NCI-H524 treated with DMSO at 0.1 percent for 48 hours (cell line): ENCODE measurements at regions not wholly inside any gene's neighbourhood (a gene's known extent, or its start where the extent isn't known, plus 50 kb on each side); places are given as distances from the start of the nearest gene placed in this dataset.
"Not testable (repeated sequence)": the region's sequence is repeated elsewhere in the genome, so short reads cannot be mapped to it uniquely, and the experiment has no call there.

Source experiments
- DNase-seq: peaks from one replicate; lab custom pipeline; 2025; lab: John Stamatoyannopoulos, UW

DNA sequence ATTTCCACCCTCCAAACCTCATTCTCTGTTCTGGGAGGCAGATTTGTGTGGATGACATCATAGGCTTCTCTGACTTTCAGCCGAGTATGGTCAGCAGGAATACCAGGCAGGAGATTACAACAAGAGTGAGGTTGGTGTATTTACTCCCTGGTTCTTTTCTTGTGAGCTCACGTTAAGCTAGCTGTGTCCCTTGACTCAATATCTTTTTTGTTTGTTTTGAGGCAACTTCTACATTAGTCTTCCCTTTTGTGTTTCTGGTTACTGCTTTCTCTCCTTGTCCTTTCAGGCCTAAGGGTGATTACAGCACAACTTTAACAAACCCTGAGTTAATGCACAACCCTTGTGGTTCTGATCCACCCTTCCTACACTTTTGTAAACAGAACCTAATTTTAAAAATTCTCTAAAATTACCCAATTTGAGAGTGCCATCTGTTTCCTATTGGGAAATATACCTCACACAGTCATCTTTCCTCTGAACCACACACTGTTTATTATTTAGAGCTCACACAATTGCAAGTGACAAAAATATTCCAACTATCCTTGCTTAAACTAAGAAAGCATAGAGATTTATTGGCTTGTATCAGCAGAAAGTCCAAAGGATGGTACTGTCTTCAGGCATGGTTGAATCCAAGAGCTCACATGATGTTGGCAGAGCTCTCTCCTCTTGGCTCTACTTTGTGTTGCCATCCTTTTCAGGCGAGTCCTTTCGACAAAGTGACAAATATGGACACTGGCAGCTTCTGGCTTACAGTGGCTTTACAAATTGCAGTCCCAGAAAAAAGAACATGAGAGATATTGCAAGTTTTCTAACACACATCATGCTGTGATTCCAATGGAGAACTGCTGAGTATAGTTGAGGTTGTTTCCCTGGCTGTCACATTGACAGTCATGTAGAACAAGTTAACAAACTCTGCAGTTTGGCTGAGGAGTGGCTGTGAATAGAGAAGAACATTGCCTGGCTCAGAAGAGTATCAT, 150.5 kb upstream of the DDIT4L start:
- DNase-seq: no peak

GRCh38 chr4:100339870-100340269, 149.6 kb upstream of the DDIT4L start:
- DNase-seq: no peak

DNA sequence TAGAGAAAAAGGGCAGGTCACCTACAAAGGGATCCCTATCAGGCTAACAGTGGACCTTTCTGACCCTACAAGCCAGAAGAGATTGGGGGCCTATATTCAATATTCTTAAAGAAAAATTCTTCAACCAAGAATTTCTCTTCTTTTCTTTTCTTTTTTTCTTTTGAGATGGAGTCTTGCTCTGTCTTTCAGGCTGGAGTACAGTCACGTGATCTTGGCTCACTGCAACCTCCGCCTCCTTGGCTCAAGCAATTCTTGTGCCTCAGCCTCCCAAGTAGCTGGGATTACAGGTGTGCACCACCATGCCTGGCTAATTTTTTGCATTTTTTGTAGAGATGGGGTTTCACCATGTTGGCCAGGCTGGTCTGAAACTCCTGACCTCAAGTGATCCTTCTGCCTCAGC, 143.2 kb upstream of the DDIT4L start:
- DNase-seq: not testable (repeated sequence)

DNA sequence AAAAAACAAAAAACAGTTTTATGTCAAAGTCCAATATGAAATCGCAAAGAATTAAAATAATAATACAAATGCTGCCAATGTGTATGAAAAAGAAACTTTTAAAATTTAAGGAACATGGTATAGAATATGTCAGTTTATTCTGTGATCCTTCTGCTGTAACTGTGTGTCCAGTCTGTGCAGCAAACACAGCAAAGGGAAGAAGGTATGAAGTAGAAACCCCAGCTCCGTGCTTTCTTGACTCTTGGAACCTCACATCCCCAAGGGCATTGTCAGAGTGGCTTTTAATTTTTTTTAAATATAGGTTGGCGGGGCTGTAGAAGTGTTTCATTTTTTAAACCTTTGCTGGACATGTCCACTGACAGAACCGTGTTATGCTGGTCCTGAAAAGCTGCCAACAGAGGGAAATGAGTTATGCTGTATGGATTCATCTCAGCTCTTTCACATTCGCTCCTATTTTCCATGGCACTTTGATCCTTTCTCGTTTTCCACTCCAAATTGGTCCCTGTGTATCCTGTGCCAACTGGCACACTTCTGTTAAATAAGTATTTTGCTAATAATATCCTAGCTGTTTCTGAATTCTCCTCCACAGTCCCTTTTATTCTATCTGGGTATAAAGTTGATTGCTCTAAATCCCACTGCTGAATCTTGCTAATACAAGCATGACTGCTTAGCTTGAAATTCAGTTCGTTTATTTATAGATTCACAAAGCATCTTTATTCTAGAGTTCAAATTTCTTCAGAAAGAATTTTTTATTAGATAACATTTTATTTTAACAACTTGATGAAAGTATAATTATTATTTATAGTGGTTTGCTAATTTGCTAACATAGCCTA, 127.0 kb upstream of the DDIT4L start:
- DNase-seq: no peak

GRCh38 chr4:100314057-100314456, 123.8 kb upstream of the DDIT4L start:
- no peak for DNase-seq

DNA sequence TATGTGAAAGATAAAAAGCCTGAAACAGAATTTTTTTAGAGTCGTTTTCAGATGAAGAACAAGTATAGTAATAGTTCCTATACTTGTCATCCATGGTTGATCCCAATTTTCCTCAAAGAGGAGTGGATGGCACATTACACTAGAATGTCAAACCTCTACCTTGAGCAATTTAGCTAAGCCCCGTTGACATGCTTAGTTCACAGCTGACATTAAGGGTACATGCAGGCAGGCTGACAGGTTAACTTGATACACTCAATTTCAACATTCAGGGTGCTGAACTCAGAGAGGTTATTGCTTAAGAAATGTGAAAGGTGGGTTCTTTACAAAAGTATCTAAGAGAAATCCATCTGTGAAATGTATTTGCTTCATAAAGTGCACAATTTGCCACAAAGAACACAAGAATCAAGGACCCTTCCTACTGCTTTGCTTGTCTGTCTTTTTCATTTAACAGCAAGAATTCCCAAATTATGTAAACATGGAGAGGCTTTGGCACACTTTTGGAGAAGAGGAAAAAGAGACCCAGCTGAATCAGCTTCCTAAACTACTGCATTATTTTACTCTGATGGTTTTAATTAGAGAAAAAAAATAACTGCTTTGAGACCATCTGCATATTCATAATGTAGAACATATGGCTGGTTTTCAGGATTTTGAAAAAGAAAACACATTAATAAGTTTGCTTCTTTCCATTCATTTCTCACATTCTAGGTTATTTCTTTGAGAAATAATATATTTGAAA, 122.5 kb upstream of the DDIT4L start:
- no peak for DNase-seq

GRCh38 chr4:100311181-100311580, 120.9 kb upstream of the DDIT4L start:
- no peak for DNase-seq

GRCh38 chr4:100306018-100306417, 115.8 kb upstream of the DDIT4L start:
- no peak for DNase-seq

- DNase-seq: no peak
Measured at GRCh38 chr4:100302061-100303026, 112.1 kb upstream of the DDIT4L start.

DNA sequence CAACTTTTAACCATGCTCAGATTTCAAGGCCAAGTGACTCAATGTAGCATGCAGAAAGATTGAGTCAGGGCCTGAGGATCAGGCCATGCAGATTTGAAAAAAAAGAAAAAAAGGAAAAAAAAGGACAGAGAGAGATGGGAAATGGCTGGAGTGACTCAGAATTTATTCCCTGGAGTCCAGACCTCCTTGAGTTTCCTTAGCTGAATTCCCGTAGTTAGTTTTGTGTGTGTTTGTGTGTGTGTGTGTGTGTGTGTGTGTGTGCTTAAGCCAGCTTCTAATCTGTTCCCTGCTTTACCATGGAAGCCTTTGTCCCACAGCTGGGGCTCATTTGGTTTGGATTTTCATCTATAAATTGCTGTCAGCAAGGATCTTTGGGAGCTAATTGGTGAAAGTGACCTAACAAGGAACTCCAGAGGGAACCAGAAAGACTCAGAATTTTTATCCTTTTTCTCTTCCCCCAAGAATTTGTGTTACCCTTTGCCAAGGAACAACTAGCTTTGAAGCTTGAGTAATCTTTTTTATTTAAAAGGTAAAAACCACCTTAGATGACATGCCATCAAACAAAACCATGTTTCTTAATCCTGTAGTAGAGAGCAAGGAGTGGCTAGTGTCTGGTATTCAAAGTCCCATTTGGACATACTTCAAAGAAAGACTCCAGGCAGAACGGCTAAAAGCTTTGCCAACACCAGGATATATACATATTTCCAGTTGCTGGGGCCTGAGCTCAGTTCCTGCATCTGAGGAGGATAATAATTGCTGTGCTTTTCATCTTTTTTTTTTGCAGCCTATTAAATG, 109.0 kb upstream of the DDIT4L start:
- no peak for DNase-seq

DNA sequence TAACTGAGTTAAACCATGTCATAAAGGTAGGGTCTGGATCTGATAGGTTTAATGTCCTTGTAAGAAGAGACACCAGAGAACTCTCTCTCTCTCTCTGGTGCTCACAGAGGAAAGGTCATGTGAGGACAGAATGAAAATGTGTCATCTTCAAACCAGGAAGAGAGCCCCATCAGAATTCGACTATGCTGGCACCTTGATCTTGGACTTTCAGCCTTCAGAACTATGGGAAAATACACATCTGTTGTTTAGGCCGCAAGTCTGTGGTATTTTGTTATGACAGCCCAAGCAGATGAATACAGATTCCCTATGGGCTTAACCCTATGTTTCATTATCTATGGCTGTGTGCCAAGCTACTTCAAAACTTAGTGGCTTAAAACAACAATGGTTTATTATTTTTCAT, 105.5 kb upstream of the DDIT4L start:
- no peak for DNase-seq

GRCh38 chr4:100294356-100294755, 104.1 kb upstream of the DDIT4L start:
- DNase-seq: no peak

DNA sequence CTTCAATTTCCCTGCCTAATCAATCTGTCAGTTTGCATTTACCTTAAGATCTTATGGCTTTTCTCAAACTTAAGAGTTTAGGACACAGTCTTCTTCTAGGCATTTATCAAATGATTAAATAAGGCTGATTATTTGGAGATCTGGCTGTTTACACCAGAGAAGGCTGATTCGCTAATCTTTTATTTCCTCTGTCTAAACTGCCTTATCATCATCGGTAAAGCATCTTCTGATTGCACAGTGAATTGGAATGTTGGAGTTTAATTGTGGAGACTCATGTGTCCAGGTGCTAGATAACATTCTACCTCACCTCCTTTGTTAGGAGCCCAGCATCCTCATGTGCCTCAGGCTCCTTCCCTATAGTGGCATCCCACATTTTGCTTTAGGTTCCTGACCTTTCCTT, 100.3 kb upstream of the DDIT4L start:
- DNase-seq: no peak

DNA sequence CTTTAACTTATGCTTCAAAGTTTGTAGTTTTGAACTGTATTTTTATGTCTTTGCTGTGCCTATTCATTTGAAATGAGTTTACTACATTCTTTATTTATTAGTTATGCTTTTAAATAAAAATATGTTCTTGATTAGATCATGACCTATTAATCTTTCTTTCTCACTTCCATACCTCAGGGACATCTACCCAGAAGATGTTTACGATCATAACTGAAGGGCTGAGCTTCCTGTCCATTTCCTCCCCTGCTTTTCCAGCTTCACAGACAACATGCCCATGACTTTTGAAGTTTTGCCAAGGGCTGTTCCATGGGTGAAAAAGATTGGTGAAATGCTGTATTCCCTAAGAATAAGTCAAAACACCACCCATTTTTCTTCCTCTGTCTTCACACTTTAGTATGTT, 99.7 kb upstream of the DDIT4L start:
- DNase-seq: no peak

GRCh38 chr4:100289530-100289888, 99.2 kb upstream of the DDIT4L start:
- no peak for DNase-seq

DNA sequence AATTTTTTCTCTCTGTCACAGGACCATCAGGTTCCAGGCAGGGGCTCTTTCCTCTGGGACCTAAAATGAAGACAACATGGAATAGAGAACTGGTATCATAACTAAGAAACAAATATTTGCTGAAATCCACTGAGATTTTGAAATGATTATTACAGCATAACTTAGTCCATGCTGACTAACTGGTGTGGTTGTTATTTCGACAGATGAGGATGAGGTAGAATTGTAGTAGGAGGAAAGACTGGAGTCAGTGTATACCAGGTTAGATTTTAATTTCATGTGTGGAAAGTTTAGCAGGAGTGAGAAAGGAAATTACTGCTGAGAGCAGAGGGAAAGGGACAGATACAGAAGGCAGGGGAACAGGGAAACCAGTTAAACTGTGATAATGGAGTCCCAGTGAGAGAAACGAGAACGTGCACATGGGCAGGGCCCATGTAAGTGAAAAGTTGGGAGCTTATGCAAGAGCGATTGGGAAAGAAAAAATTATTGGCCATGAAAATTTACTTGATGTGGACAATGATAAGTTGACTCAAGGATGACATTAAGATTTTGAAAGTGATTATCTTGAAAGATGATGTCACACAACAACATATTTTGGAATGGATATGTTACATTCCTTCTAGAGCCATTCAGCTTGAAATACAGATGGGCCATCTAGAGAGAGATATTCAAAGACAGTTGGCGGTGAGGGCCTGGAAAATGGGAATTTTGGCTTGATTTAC, 98.7 kb upstream of the DDIT4L start:
- no peak for DNase-seq

DNA sequence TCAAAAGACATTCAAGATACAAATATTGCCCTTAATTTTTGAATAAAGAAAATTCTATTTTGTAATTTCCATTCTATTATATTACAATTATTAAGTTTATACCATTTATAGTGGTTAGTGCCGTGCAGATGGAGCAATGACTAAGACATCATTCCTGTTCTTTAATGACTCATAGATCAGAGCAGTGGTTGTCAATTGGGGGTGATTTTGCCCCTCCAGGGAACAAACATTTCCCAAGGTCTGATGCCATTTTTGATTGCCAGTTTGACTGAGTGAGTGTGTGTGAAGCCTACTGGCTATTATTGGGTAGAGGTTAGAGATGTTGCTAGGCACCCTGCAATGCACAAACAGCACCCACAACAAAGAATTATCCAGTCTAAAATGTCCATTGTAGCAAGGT, 97.9 kb upstream of the DDIT4L start:
- no peak for DNase-seq

GRCh38 chr4:100287534-100287933, 97.3 kb upstream of the DDIT4L start:
- no peak for DNase-seq

GRCh38 chr4:100286636-100287035, 96.4 kb upstream of the DDIT4L start:
- DNase-seq: peak; percentile 26

- no peak for DNase-seq
Measured at GRCh38 chr4:100285121-100285520, 94.9 kb upstream of the DDIT4L start.
